GM06990 (cell line): ENCODE measurements at regions not wholly inside any gene's neighbourhood (a gene's known extent, or its start where the extent isn't known, plus 50 kb on each side); places are given as distances from the start of the nearest gene placed in this dataset.

ENCODE experiments used
- DNase-seq: peaks from one replicate; pipeline ENCODE4 v3.0.0-alpha.2; 2011; ENCODE audit not compliant: insufficient read length; ENCODE audit errors: extremely low read depth
- H3K27me3 ChIP-seq: replicated peaks from 2 replicates; pipeline ENCODE4 v1.6.0; 2011; ENCODE audit warnings: low read length; ENCODE audit not compliant: control insufficient read depth, insufficient read depth
- H3K36me3 ChIP-seq: 2 replicates; pipeline ENCODE4 v1.5.1; 2011; ENCODE audit warnings: low read length; ENCODE audit not compliant: control insufficient read depth, insufficient read depth
- H3K4me3 ChIP-seq: replicated peaks from 2 replicates; pipeline ENCODE4 v1.5.1; 2011; ENCODE audit warnings: low read depth, mild to moderate bottlenecking, control low read depth, low read length
- CTCF ChIP-seq: IDR thresholded peaks from 2 replicates; pipeline ENCODE4 v1.5.1; 2011; ENCODE audit warnings: low read length, control low read depth, mild to moderate bottlenecking, inconsistent platforms; ENCODE audit not compliant: insufficient read depth, poor library complexity, severe bottlenecking

GRCh38 chr2:66364495-66365333 lies 70.2 kb upstream of the MEIS1 start:
- Histone ChIP-seq H3K36me3 (no peaks in the 10 kb centered on the region), H3K4me3 (no peak overlapping the region), H3K27me3 (no peaks in the 10 kb centered on the region)
- no peak for DNase-seq
- no peak for TF ChIP-seq CTCF

- H3K4me3 ChIP-seq = no peak overlapping the region
- no peaks in the 10 kb centered on the region for H3K36me3 ChIP-seq
- no peak for DNase-seq
- TF ChIP-seq CTCF = no peak
- no peaks in the 10 kb centered on the region for H3K27me3 ChIP-seq
These were observed 72.2 kb upstream of the MEIS1 start for GRCh38 chr2:66362701-66363100.

- H3K36me3 ChIP-seq = no peaks in the 10 kb centered on the region
- DNase-seq = no peak
- H3K4me3 ChIP-seq = no peak overlapping the region
- no peaks in the 10 kb centered on the region for H3K27me3 ChIP-seq
- TF ChIP-seq CTCF = no peak
These were observed 88.7 kb upstream of the MEIS1 start for GRCh38 chr2:66346231-66346664.

GRCh38 chr2:66344087-66344663 lies 90.8 kb upstream of the MEIS1 start:
- no peak for DNase-seq
- no peak for TF ChIP-seq CTCF

GRCh38 chr2:66343259-66343658 lies 91.7 kb upstream of the MEIS1 start:
- DNase-seq = no peak
- Histone ChIP-seq H3K27me3 (no peaks in the 10 kb centered on the region), H3K36me3 (no peaks in the 10 kb centered on the region), H3K4me3 (no peak overlapping the region)
- no peak for TF ChIP-seq CTCF

More at GRCh38 chr2:66344087-66344663, 90.8 kb upstream of the MEIS1 start:
- no peaks in the 10 kb centered on the region for H3K27me3 ChIP-seq
- H3K4me3 ChIP-seq = no peak overlapping the region
- no peaks in the 10 kb centered on the region for H3K36me3 ChIP-seq

GRCh38 chr2:66340521-66340920 lies 94.4 kb upstream of the MEIS1 start:
- TF ChIP-seq CTCF = no peak

More at GRCh38 chr2:66340521-66340920, 94.4 kb upstream of the MEIS1 start:
- Histone ChIP-seq H3K27me3 (no peaks in the 10 kb centered on the region), H3K4me3 (no peak overlapping the region), H3K36me3 (no peaks in the 10 kb centered on the region)
- DNase-seq = no peak
